Inflammatory macrophage (primary cell): ENCODE measurements at regions not wholly inside any gene's neighbourhood (a gene's known extent, or its start where the extent isn't known, plus 50 kb on each side); places are given as distances from the start of the nearest gene placed in this dataset.
"Not testable (repeated sequence)": the region's sequence is repeated elsewhere in the genome, so short reads cannot be mapped to it uniquely, and the experiment has no call there.

Experiments used
- DNase-seq, 2 donors: peaks; one replicate each; pipeline ENCODE4 v3.0.0-alpha.2; 2020 to 2022

- no peak for DNase-seq
Observed at GRCh38 chr2:7725850-7726242, 808.6 kb downstream of the RNF144A start.

GRCh38 chr2:7726989-7727388 is 809.8 kb downstream of the RNF144A start:
- DNase-seq: no peak

- no peak for DNase-seq
Observed at GRCh38 chr2:7728388-7728787, 811.2 kb downstream of the RNF144A start.

GRCh38 chr2:7730449-7730848 is 813.2 kb downstream of the RNF144A start:
- no peak for DNase-seq

- no peak for DNase-seq
Observed at GRCh38 chr2:7730990-7731389, 813.8 kb downstream of the RNF144A start.

GRCh38 chr2:7732497-7732896 is 815.3 kb downstream of the RNF144A start:
- no peak for DNase-seq

- DNase-seq: no peak
Observed at GRCh38 chr2:7736646-7737305, 819.6 kb downstream of the RNF144A start.

GRCh38 chr2:7738596-7738995 is 821.4 kb downstream of the RNF144A start:
- DNase-seq: no peak

- DNase-seq: no peak
Observed at GRCh38 chr2:7740114-7740513, 822.9 kb downstream of the RNF144A start.

GRCh38 chr2:7742301-7742700 is 825.1 kb downstream of the RNF144A start:
- DNase-seq: no peak

- no peak for DNase-seq
Observed at GRCh38 chr2:7744827-7745226, 827.6 kb downstream of the RNF144A start.

GRCh38 chr2:7745369-7745768 is 828.2 kb downstream of the RNF144A start:
- no peak for DNase-seq

GRCh38 chr2:7748717-7749415 is 831.7 kb downstream of the RNF144A start:
- no peak for DNase-seq

- DNase-seq: no peak
Observed at GRCh38 chr2:7749895-7750559, 832.8 kb downstream of the RNF144A start.

GRCh38 chr2:7752291-7752690 is 835.1 kb downstream of the RNF144A start:
- DNase-seq: no peak

- no peak for DNase-seq
Observed at GRCh38 chr2:7753777-7754176, 836.6 kb downstream of the RNF144A start.

- DNase-seq: no peak
Observed at GRCh38 chr2:7755879-7756278, 838.7 kb downstream of the RNF144A start.

GRCh38 chr2:7758073-7758759 is 841.0 kb downstream of the RNF144A start:
- no peak for DNase-seq

- no peak for DNase-seq
Observed at GRCh38 chr2:7759898-7760297, 842.7 kb downstream of the RNF144A start.

- DNase-seq: not testable (repeated sequence)
Observed at GRCh38 chr2:7763418-7763817, 846.2 kb downstream of the RNF144A start.

GRCh38 chr2:7765236-7765635 is 848.0 kb downstream of the RNF144A start:
- no peak for DNase-seq

GRCh38 chr2:7766088-7766722 is 849.0 kb downstream of the RNF144A start:
- no peak for DNase-seq
